Gastrocnemius medialis (tissue), 4 donors: ENCODE measurements at regions not wholly inside any gene's neighbourhood (a gene's known extent, or its start where the extent isn't known, plus 50 kb on each side); places are given as distances from the start of the nearest gene placed in this dataset.

Source experiments
- CTCF ChIP-seq, 5 experiments: fragments of 450-650 bp in 3 of 5; fragments of 200-600 bp in 2 of 5; sonication (generic) in 2 of 5; IDR thresholded peaks in 4 of 5; conservative IDR thresholded peaks in 1 of 5; 1 replicate in 4 of 5; 2 replicates in 1 of 5; pipeline ENCODE4 v1.5.1; 2016 to 2019; ENCODE audit warnings: antibody characterized with exemption in 5 of 5, mild to moderate bottlenecking in 3 of 5, moderate library complexity in 3 of 5
- POLR2A ChIP-seq, 2 donors: fragments of 450-650 bp; IDR thresholded peaks; one replicate each; pipeline ENCODE4 v1.6.1; 2017; ENCODE audit warnings: antibody characterized with exemption in 2 of 2, mild to moderate bottlenecking in 2 of 2, moderate library complexity in 2 of 2

DNA sequence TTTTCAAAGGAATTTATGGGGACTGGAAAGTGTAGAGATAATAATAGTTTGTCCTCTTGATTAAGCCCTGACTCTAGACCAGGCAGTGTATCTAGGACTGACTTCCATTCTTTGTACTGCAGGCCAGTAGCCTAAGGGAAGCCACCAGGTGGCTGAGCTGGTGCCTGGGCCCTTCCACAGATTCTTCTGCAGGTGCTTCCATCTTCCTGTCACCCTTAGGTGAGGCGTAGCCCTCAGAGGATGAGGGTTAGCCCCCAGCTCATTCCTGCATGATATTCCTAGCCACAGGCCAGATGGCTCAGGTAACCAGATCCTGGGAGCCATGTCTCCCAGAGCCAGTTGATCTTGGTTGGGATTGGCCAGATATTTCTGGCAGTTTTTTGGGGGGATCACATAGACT lies 169.0 kb upstream of the IL12A start:
- no peak for TF ChIP-seq POLR2A (IDR thresholded peaks at IDR 0.05)
- no peak for TF ChIP-seq CTCF (IDR thresholded peaks at IDR 0.05 in 4 of 5, conservative IDR thresholded peaks at IDR 0.05 in 1 of 5)
